H1 (cell line): ENCODE measurements at regions not wholly inside any gene's neighbourhood (a gene's known extent, or its start where the extent isn't known, plus 50 kb on each side); places are given as distances from the start of the nearest gene placed in this dataset.

Experiments
- CTCF ChIA-PET: fragments of 300-600 bp; sonication (Branson Sonifier 250); formaldehyde crosslinking; loops from one replicate; lab custom pipeline; 2021; ENCODE audit not compliant: partially characterized antibody; lab: Charles Lee
- POLR2A ChIA-PET: fragments of 300-600 bp; sonication (Branson Sonifier 250); formaldehyde crosslinking; loops from one replicate; lab custom pipeline; 2021; ENCODE audit warnings: inconsistent platforms; ENCODE audit not compliant: partially characterized antibody; lab: Charles Lee
- DNase-seq, 2 experiments: peaks; one replicate each; pipeline versions ENCODE4 v3.0.0 to v3.0.0-alpha.2; 2010 to 2022; ENCODE audit warnings: low spot score in 2 of 2, low read depth in 1 of 2, mixed read lengths in 1 of 2
- FAIRE-seq: peaks from 2 replicates; lab custom pipeline; 2011; peaks lifted over from hg19 to GRCh38; lab: Jason Lieb, UNC
- H2AFZ ChIP-seq: 2 replicates; pipeline ENCODE4 v1.8.1; 2012; ENCODE audit warnings: low read length, inconsistent platforms
- H2AK5ac ChIP-seq: 2 replicates; pipeline ENCODE4 v1.6.1; 2013; ENCODE audit warnings: low read depth, low read length
- H2BK120ac ChIP-seq: replicated peaks from 2 replicates; pipeline ENCODE3; 2013; ENCODE audit warnings: low read depth, low read length, inconsistent platforms
- H2BK12ac ChIP-seq: 2 replicates; pipeline ENCODE4 v1.6.1; 2013; ENCODE audit warnings: low read depth, low read length
- H2BK15ac ChIP-seq: 2 replicates; pipeline ENCODE4 v1.6.1; 2013; ENCODE audit warnings: low read length
- H2BK20ac ChIP-seq: 2 replicates; pipeline ENCODE4 v1.6.1; 2013; ENCODE audit warnings: low read length
- H2BK5ac ChIP-seq: 2 replicates; pipeline ENCODE4 v1.6.1; 2013; ENCODE audit warnings: low read depth, low read length
- H3K14ac ChIP-seq: 2 replicates; pipeline ENCODE4 v1.6.1; 2013; ENCODE audit warnings: inconsistent platforms; ENCODE audit not compliant: insufficient read length
- H3K18ac ChIP-seq: 2 replicates; pipeline ENCODE4 v1.6.1; 2013; ENCODE audit warnings: low read length; ENCODE audit errors: extremely low read depth
- H3K23ac ChIP-seq: 2 replicates; pipeline ENCODE4 v1.6.1; 2013; ENCODE audit warnings: inconsistent platforms; ENCODE audit not compliant: insufficient read length
- H3K23me2 ChIP-seq: 2 replicates; pipeline ENCODE4 v1.6.1; 2013; ENCODE audit warnings: low read depth, low read length
- H3K27ac ChIP-seq: 2 replicates; pipeline ENCODE4 v1.6.1; 2011; ENCODE audit warnings: low read depth, low read length, inconsistent platforms
- H3K27me3 ChIP-seq, 4 experiments: replicated peaks in 1 of 4; 1 replicate in 1 of 4; 2 replicates in 3 of 4; pipeline versions ENCODE4 v1.6.1 to v1.8.1; 2011 to 2013; ENCODE audit warnings: low read length in 3 of 4, mild to moderate bottlenecking in 3 of 4, inconsistent platforms in 2 of 4, mixed read lengths in 2 of 4, moderate library complexity in 1 of 4; ENCODE audit not compliant: control insufficient read depth in 3 of 4, insufficient read depth in 3 of 4; ENCODE audit errors: extremely low read depth in 1 of 4
- H3K36me3 ChIP-seq, 4 experiments: 2 replicates each; pipeline versions ENCODE4 v1.6.1 to v1.8.1; 2011 to 2013; ENCODE audit warnings: mild to moderate bottlenecking in 4 of 4, low read length in 3 of 4, moderate library complexity in 2 of 4, control low read depth in 1 of 4, inconsistent platforms in 1 of 4; ENCODE audit not compliant: insufficient read depth in 4 of 4, control insufficient read depth in 2 of 4
- H3K4ac ChIP-seq: replicated peaks from 2 replicates; pipeline ENCODE3; 2013; ENCODE audit warnings: low read length, low read depth, mixed read lengths, inconsistent platforms; ENCODE audit not compliant: insufficient read length
- H3K4me1 ChIP-seq, 4 experiments: replicated peaks in 1 of 4; 1 replicate in 1 of 4; 2 replicates in 3 of 4; pipeline versions ENCODE4 v1.6.1 to v1.8.1; 2011 to 2013; ENCODE audit warnings: low read length in 3 of 4, inconsistent platforms in 2 of 4, mixed read lengths in 1 of 4; ENCODE audit not compliant: insufficient read depth in 4 of 4, control insufficient read depth in 3 of 4
- H3K4me2 ChIP-seq, 2 experiments: 2 replicates each; pipeline versions ENCODE4 v1.6.1 to v1.8.1; 2011 to 2013; ENCODE audit warnings: low read depth in 2 of 2, low read length in 2 of 2, control low read depth in 1 of 2, inconsistent platforms in 1 of 2, mild to moderate bottlenecking in 1 of 2; ENCODE audit not compliant: insufficient read depth in 1 of 2
- H3K4me3 ChIP-seq, 4 experiments: fragments of 200-600, 300-600 bp in 1 of 4; sonication (generic), shearing (Covaris generic), sonication (Bioruptor Twin) in 1 of 4; 2 replicates each; pipeline versions ENCODE4 v1.5.1 to v1.8.1; 2011 to 2016; ENCODE audit warnings: low read length in 4 of 4, low read depth in 3 of 4, control low read depth in 2 of 4, inconsistent platforms in 2 of 4, mild to moderate bottlenecking in 2 of 4, mixed read lengths in 1 of 4, moderate library complexity in 1 of 4; ENCODE audit not compliant: insufficient read depth in 2 of 4; ENCODE audit errors: extremely low read depth in 1 of 4
- H3K56ac ChIP-seq: replicated peaks from 2 replicates; pipeline ENCODE3; 2013; ENCODE audit warnings: low read depth, mild to moderate bottlenecking, mixed read lengths, low read length, inconsistent platforms; ENCODE audit not compliant: insufficient read length
- H3K79me1 ChIP-seq: 2 replicates; pipeline ENCODE4 v1.6.1; 2013; ENCODE audit warnings: low read depth, low read length, control low read depth
- H3K79me2 ChIP-seq, 2 experiments: 2 replicates each; pipeline versions ENCODE4 v1.6.1 to v1.8.1; 2012 to 2013; ENCODE audit warnings: low read length in 2 of 2, mild to moderate bottlenecking in 2 of 2, inconsistent platforms in 1 of 2; ENCODE audit not compliant: insufficient read depth in 2 of 2, control insufficient read depth in 1 of 2
- H3K9ac ChIP-seq, 4 experiments: replicated peaks in 1 of 4; 1 replicate in 1 of 4; 2 replicates in 3 of 4; pipeline versions ENCODE4 v1.6.1 to v1.8.1; 2011 to 2013; ENCODE audit warnings: low read depth in 3 of 4, low read length in 3 of 4, control low read depth in 2 of 4, mild to moderate bottlenecking in 2 of 4, moderate library complexity in 2 of 4, inconsistent platforms in 1 of 4; ENCODE audit errors: extremely low read depth in 1 of 4
- H3K9me3 ChIP-seq, 2 experiments: 2 replicates each; pipeline versions ENCODE4 v1.6.1 to v1.8.1; 2012 to 2013; ENCODE audit warnings: mild to moderate bottlenecking in 2 of 2, moderate library complexity in 2 of 2, control low read depth in 1 of 2, inconsistent platforms in 1 of 2, low read depth in 1 of 2, low read length in 1 of 2, mixed read lengths in 1 of 2; ENCODE audit not compliant: insufficient read depth in 2 of 2
- H4K20me1 ChIP-seq, 2 experiments: replicated peaks in 1 of 2; 2 replicates each; pipeline versions ENCODE3 to v1.8.1; 2011 to 2013; ENCODE audit warnings: inconsistent platforms in 2 of 2, low read length in 2 of 2, mild to moderate bottlenecking in 1 of 2; ENCODE audit not compliant: insufficient read depth in 2 of 2, control insufficient read depth in 1 of 2
- H4K5ac ChIP-seq: 2 replicates; pipeline ENCODE4 v1.6.1; 2013; ENCODE audit warnings: low read length, low read depth, mixed read lengths, inconsistent platforms; ENCODE audit not compliant: insufficient read length
- H4K8ac ChIP-seq: 2 replicates; pipeline ENCODE4 v1.8.0; 2013; ENCODE audit warnings: mild to moderate bottlenecking, moderate library complexity, low read length, inconsistent platforms; ENCODE audit not compliant: insufficient read depth; ENCODE audit errors: extremely low read depth
- H4K91ac ChIP-seq: replicated peaks from 2 replicates; pipeline ENCODE3; 2013; ENCODE audit warnings: low read length, mixed read lengths, inconsistent platforms; ENCODE audit not compliant: insufficient read length
- MAFK ChIP-seq: IDR thresholded peaks from 2 replicates; pipeline ENCODE4 v1.6.1; 2012; ENCODE audit warnings: low read depth, mild to moderate bottlenecking, improper control_type of control experiment, low read length
- NANOG ChIP-seq: IDR thresholded peaks from 2 replicates; pipeline ENCODE4 v1.6.1; 2011; ENCODE audit warnings: low read length, low read depth, mild to moderate bottlenecking, inconsistent platforms; ENCODE audit not compliant: insufficient read depth, poor library complexity, severe bottlenecking
- SRF ChIP-seq: IDR thresholded peaks from 2 replicates; pipeline ENCODE4 v1.6.1; 2011; ENCODE audit warnings: mild to moderate bottlenecking, low read depth, low read length, moderate library complexity
- WGBS, 2 experiments: shearing (Covaris generic) in 1 of 2; methylation state at CpG; one replicate each; pipeline versions ENCODE4 v1.1.6 to v1.1.7; 2013 to 2015; ENCODE audit warnings: low lambda C conversion rate in 2 of 2, mixed read lengths in 2 of 2, inconsistent platforms in 1 of 2, low coverage in 1 of 2, missing lambda C conversion rate in 1 of 2; ENCODE audit not compliant: insufficient replicate concordance in 2 of 2, insufficient coverage in 1 of 2, insufficient read length in 1 of 2; ENCODE audit errors: extremely low coverage in 1 of 2, missing lambda C conversion rate in 1 of 2; 5-methylcytosine and 5-hydroxymethylcytosine counted together

DNA sequence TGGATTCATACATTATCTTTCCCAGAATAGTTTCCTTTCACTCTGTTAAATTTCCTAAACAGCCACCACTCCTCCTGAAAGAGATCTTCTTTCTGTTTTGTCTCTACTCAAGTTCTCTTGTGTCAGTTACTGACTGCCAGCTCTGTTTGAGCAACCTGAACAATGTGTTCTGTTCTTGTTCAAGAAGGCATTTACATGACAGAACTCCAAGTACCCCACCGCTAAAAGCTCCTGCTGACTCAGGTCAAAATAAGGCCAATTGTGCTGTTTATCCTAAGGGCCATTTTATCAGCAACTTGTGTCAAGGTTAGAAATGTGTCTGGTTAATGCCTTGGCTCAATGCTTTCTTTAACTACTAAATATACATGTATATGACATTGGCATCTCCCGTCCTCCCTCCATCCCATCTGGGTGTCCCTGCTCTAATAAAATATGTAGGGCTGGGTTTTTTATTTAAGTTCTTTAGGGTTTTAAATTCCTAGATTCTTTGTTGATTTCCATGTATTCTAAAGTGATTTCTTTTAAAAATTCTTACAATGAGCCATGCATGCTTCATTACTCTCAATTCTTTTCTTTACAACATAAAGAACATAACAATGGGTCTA lies 144.3 kb upstream of the PAQR3 start:
- Histone ChIP-seq H4K8ac (no peak overlapping the region), H2BK20ac (no peak overlapping the region), H3K79me1 (no peaks in the 10 kb centered on the region), H3K4me3 (peak overlapping the region in 1 of 4 experiments; percentile 17; a peak in 1 of 8 replicates), H3K56ac (no peak overlapping the region), H3K79me2 (no peaks in the 10 kb centered on the region), H4K91ac (no peak overlapping the region), H3K4me2 (no peak overlapping the region; a peak in 2 of 4 replicates), H3K23ac (no peak overlapping the region), H4K20me1 (no peaks in the 10 kb centered on the region)
- POLR2A ChIA-PET: no interaction called here
- TF ChIP-seq MAFK (peak; percentile 78), SRF (no peak), NANOG (peak; percentile 26)
- TF ChIP-seq, all 59 proteins: peak for 2
- peak; percentile 75 for FAIRE-seq
- Histone ChIP-seq H3K18ac (no peak overlapping the region), H2BK15ac (no peak overlapping the region), H3K4me1 (peaks cover 0 to 2% (median 0%) of the 10 kb centered on the region in 4 experiments; a peak in 1 of 7 replicates), H3K23me2 (no peaks in the 10 kb centered on the region), H4K5ac (no peak overlapping the region), H2BK12ac (no peak overlapping the region), H3K14ac (no peak overlapping the region), H3K27me3 (no peaks in the 10 kb centered on the region), H2BK5ac (no peak overlapping the region), H2AFZ (no peak overlapping the region), H3K4ac (no peak overlapping the region), H3K27ac (no peak overlapping the region), H3K36me3 (no peaks in the 10 kb centered on the region), H2AK5ac (no peak overlapping the region), H3K9ac (no peak overlapping the region), H2BK120ac (no peak overlapping the region), H3K9me3 (0 out of 4 replicates have a peak, but pooled peaks cover 0 to 5% of the 10 kb centered on the region in 2 experiments)
- 43% methylated on average over 2 of the region's 2 CpGs; no CpG with 5 or more reads in 1 of the 2 experiments for WGBS, 2 experiments
- CTCF ChIA-PET: interaction anchor here (1.4 kb wide), 1 partner anchor 492 kb away, joined by 5 read pairs; no protein-coding TSS in a partner anchor
- DNase-seq: peak in 1 of 2 experiments; percentile 13
